Activated B cell treated with CpG ODN at 0.5 μM for 24 hours (primary cell): ENCODE measurements at regions not wholly inside any gene's neighbourhood (a gene's known extent, or its start where the extent isn't known, plus 50 kb on each side); places are given as distances from the start of the nearest gene placed in this dataset.

Experiments used
- ATAC-seq: fragments of 200-7000 bp; cut with Tn5 transposase; one replicate; pipeline ENCODE4 v1.10.0; 2021; ENCODE audit warnings: low read depth, mild to moderate bottlenecking, moderate library complexity
- CTCF ChIA-PET: fragments of 350-600 bp; sonication (Branson Sonifier 250); formaldehyde crosslinking; loops from one replicate; lab custom pipeline; 2021; ENCODE audit warnings: antibody characterized with exemption; lab: Charles Lee
- POLR2A ChIA-PET: fragments of 350-600 bp; sonication (Branson Sonifier 250); formaldehyde crosslinking; loops from one replicate; lab custom pipeline; 2021; ENCODE audit warnings: antibody characterized with exemption; lab: Charles Lee
- DNase-seq: peaks from one replicate; pipeline ENCODE4 v3.0.0; 2022
- H3K27ac Mint-ChIP-seq: one replicate; pipeline ENCODE4 v1.8.0; 2020; ENCODE audit warnings: mixed read lengths
- H3K27me3 Mint-ChIP-seq: one replicate; pipeline ENCODE4 v1.8.0; 2021; ENCODE audit warnings: mixed read lengths
- H3K36me3 Mint-ChIP-seq: one replicate; pipeline ENCODE4 v1.8.0; 2021; ENCODE audit warnings: low read depth, mixed read lengths
- H3K4me1 Mint-ChIP-seq: one replicate; pipeline ENCODE4 v1.8.0; 2021; ENCODE audit warnings: mixed read lengths
- H3K4me3 Mint-ChIP-seq: one replicate; pipeline ENCODE4 v1.8.0; 2020; ENCODE audit warnings: mild to moderate bottlenecking, mixed read lengths
- H3K9me3 Mint-ChIP-seq: one replicate; pipeline ENCODE4 v1.8.0; 2020; ENCODE audit warnings: mixed read lengths
- CTCF ChIP-seq: fragments of 200-600 bp; IDR thresholded peaks from one replicate; pipeline ENCODE4 v1.8.0; 2022; ENCODE audit warnings: antibody characterized with exemption, mild to moderate bottlenecking
- intact Hi-C: fragments of 100-400 bp; cut with micrococcal nuclease; formaldehyde crosslinking; loops from one replicate; pipeline ENCODE4 v1.15.1; 2024

- no peak for ATAC-seq
- no peak for TF ChIP-seq CTCF
- CTCF ChIA-PET, result no interaction called here
- Mint-ChIP-seq H3K4me1 (peaks cover 5% of the 10 kb centered on the region), H3K27ac (no peak overlapping the region), H3K4me3 (no peak overlapping the region), H3K27me3 (peaks cover 5% of the 10 kb centered on the region), H3K9me3 (no peaks in the 10 kb centered on the region), H3K36me3 (no peaks in the 10 kb centered on the region)
- POLR2A ChIA-PET, result no interaction called here
- intact Hi-C loops, result no loop called here
- DNase-seq, result no peak
Measured at GRCh38 chr12:95412482-95413311, 61.3 kb upstream of the METAP2 start.

- TF ChIP-seq CTCF, result no peak
- POLR2A ChIA-PET, result no interaction called here
- intact Hi-C loops, result no loop called here
Measured at GRCh38 chr12:95413576-95413975, 60.4 kb upstream of the METAP2 start.

GRCh38 chr12:95415451-95415850, 58.5 kb upstream of the METAP2 start:
- Mint-ChIP-seq H3K9me3 (no peaks in the 10 kb centered on the region), H3K36me3 (no peaks in the 10 kb centered on the region), H3K27ac (no peak overlapping the region), H3K27me3 (peaks cover 5% of the 10 kb centered on the region), H3K4me1 (peaks cover 5% of the 10 kb centered on the region), H3K4me3 (no peak overlapping the region)
- TF ChIP-seq CTCF, result no peak
- intact Hi-C loops, result no loop called here
- no peak for DNase-seq
- ChIA-PET POLR2A (no interaction called here), CTCF (no interaction called here)
- ATAC-seq, result no peak

More at GRCh38 chr12:95413576-95413975, 60.4 kb upstream of the METAP2 start:
- H3K27ac Mint-ChIP-seq, result no peak overlapping the region
- no peaks in the 10 kb centered on the region for H3K36me3 Mint-ChIP-seq
- no peak for ATAC-seq
- CTCF ChIA-PET, result no interaction called here
- peaks cover 5% of the 10 kb centered on the region for H3K4me1 Mint-ChIP-seq
- no peaks in the 10 kb centered on the region for H3K9me3 Mint-ChIP-seq
- peaks cover 5% of the 10 kb centered on the region for H3K27me3 Mint-ChIP-seq
- no peak for DNase-seq
- no peak overlapping the region for H3K4me3 Mint-ChIP-seq

GRCh38 chr12:95416111-95416636, 57.8 kb upstream of the METAP2 start:
- Mint-ChIP-seq H3K4me3 (no peak overlapping the region), H3K4me1 (peaks cover 5% of the 10 kb centered on the region), H3K36me3 (no peaks in the 10 kb centered on the region), H3K9me3 (no peaks in the 10 kb centered on the region), H3K27ac (no peak overlapping the region), H3K27me3 (peaks cover 3% of the 10 kb centered on the region)
- DNase-seq (no peak), ATAC-seq (no peak)
- CTCF ChIA-PET, result no interaction called here
- POLR2A ChIA-PET, result no interaction called here
- no peak for TF ChIP-seq CTCF
- intact Hi-C loops, result no loop called here

- DNase-seq (no peak), ATAC-seq (no peak)
- TF ChIP-seq CTCF, result no peak
- ChIA-PET CTCF (no interaction called here), POLR2A (no interaction called here)
- intact Hi-C loops, result no loop called here
- no peaks in the 10 kb centered on the region for H3K27me3 Mint-ChIP-seq
- no peaks in the 10 kb centered on the region for H3K36me3 Mint-ChIP-seq
- peaks cover 5% of the 10 kb centered on the region for H3K4me1 Mint-ChIP-seq
- no peaks in the 10 kb centered on the region for H3K9me3 Mint-ChIP-seq
- H3K27ac Mint-ChIP-seq, result no peak overlapping the region
- H3K4me3 Mint-ChIP-seq, result no peak overlapping the region
Measured at GRCh38 chr12:95417372-95417771, 56.6 kb upstream of the METAP2 start.
